Liver (tissue), 8 donors: ENCODE measurements at regions not wholly inside any gene's neighbourhood (a gene's known extent, or its start where the extent isn't known, plus 50 kb on each side); places are given as distances from the start of the nearest gene placed in this dataset.

ENCODE experiments used
- DNase-seq: peaks from one replicate; pipeline ENCODE4 v3.0.0-alpha.2; 2017; ENCODE audit warnings: low spot score
- H3K27ac ChIP-seq, 2 donors: one replicate each; pipeline ENCODE4 v1.7.0; 2013; ENCODE audit warnings: inconsistent platforms in 2 of 2, low read length in 2 of 2, control low read depth in 1 of 2, low read depth in 1 of 2, mild to moderate bottlenecking in 1 of 2
- H3K27me3 ChIP-seq, 4 donors: one replicate each; pipeline versions ENCODE4 v1.6.1 to v1.7.0; 2013; ENCODE audit warnings: low read length in 3 of 4, inconsistent platforms in 1 of 4, mild to moderate bottlenecking in 1 of 4, moderate library complexity in 1 of 4; ENCODE audit not compliant: control insufficient read depth in 4 of 4, insufficient read depth in 4 of 4
- H3K36me3 ChIP-seq, 4 donors: one replicate each; pipeline versions ENCODE4 v1.6.1 to v1.7.0; 2013; ENCODE audit warnings: low read length in 3 of 4, mild to moderate bottlenecking in 3 of 4, low read depth in 1 of 4, moderate library complexity in 1 of 4; ENCODE audit not compliant: control insufficient read depth in 4 of 4, insufficient read depth in 3 of 4
- H3K4me1 ChIP-seq, 4 donors: one replicate each; pipeline versions ENCODE4 v1.6.1 to v1.7.0; 2013; ENCODE audit warnings: low read length in 3 of 4, mild to moderate bottlenecking in 3 of 4, moderate library complexity in 1 of 4; ENCODE audit not compliant: control insufficient read depth in 4 of 4, insufficient read depth in 4 of 4
- H3K4me3 ChIP-seq, 3 donors: one replicate each; pipeline versions ENCODE4 v1.6.1 to v1.7.0; 2013; ENCODE audit warnings: low read length in 3 of 3, control low read depth in 1 of 3, low read depth in 1 of 3, mild to moderate bottlenecking in 1 of 3
- H3K9ac ChIP-seq, 2 donors: one replicate each; pipeline ENCODE4 v1.7.0; 2013; ENCODE audit warnings: low read length in 2 of 2, mild to moderate bottlenecking in 2 of 2, moderate library complexity in 2 of 2, control low read depth in 1 of 2, low read depth in 1 of 2
- H3K9me3 ChIP-seq, 4 donors: one replicate each; pipeline versions ENCODE4 v1.6.1 to v1.7.0; 2013; ENCODE audit warnings: low read length in 3 of 4; ENCODE audit not compliant: control insufficient read depth in 4 of 4
- ATF3 ChIP-seq: IDR thresholded peaks from 2 replicates; pipeline ENCODE4 v1.6.1; 2016; ENCODE audit warnings: antibody characterized with exemption
- CTCF ChIP-seq: fragments of 150-350 bp; IDR thresholded peaks from 2 replicates; pipeline ENCODE4 v1.5.1; 2017; ENCODE audit warnings: improper control_type of control experiment, low read depth, low read length; ENCODE audit not compliant: missing input control
- EGR1 ChIP-seq, 2 donors: IDR thresholded peaks; 2 replicates each; pipeline ENCODE4 v1.6.1; 2016 to 2018; ENCODE audit warnings: antibody characterized with exemption in 2 of 2, low read depth in 2 of 2
- FOXA1 ChIP-seq: IDR thresholded peaks from 2 replicates; pipeline ENCODE4 v1.6.1; 2016; ENCODE audit warnings: antibody characterized with exemption
- FOXA2 ChIP-seq: IDR thresholded peaks from 2 replicates; pipeline ENCODE4 v1.6.1; 2016; ENCODE audit warnings: antibody characterized with exemption
- GABPA ChIP-seq, 2 donors: IDR thresholded peaks in 1 of 2; conservative IDR thresholded peaks in 1 of 2; 2 replicates each; pipeline ENCODE4 v1.6.1; 2016; ENCODE audit warnings: antibody characterized with exemption in 2 of 2, mild to moderate bottlenecking in 1 of 2, moderate library complexity in 1 of 2
- HNF4A ChIP-seq, 2 donors: conservative IDR thresholded peaks; 2 replicates each; pipeline ENCODE4 v1.6.1; 2016; ENCODE audit warnings: antibody characterized with exemption in 2 of 2, mild to moderate bottlenecking in 2 of 2
- HNF4G ChIP-seq: IDR thresholded peaks from 2 replicates; pipeline ENCODE4 v1.6.1; 2016; ENCODE audit warnings: antibody characterized with exemption
- JUND ChIP-seq, 2 donors: IDR thresholded peaks; 2 replicates each; pipeline ENCODE4 v1.6.1; 2016; ENCODE audit warnings: antibody characterized with exemption in 2 of 2
- NR2F2 ChIP-seq: IDR thresholded peaks from 2 replicates; pipeline ENCODE4 v1.6.1; 2016; ENCODE audit warnings: antibody characterized with exemption
- RAD21 ChIP-seq, 2 donors: IDR thresholded peaks; 2 replicates each; pipeline ENCODE4 v1.6.1; 2016; ENCODE audit warnings: antibody characterized with exemption in 2 of 2, mild to moderate bottlenecking in 2 of 2
- REST ChIP-seq: IDR thresholded peaks from 2 replicates; pipeline ENCODE4 v1.6.1; 2016; ENCODE audit warnings: antibody characterized with exemption, mild to moderate bottlenecking
- RXRA ChIP-seq, 2 donors: IDR thresholded peaks; 2 replicates each; pipeline ENCODE4 v1.6.1; 2017 to 2018; ENCODE audit warnings: antibody characterized with exemption in 2 of 2, mild to moderate bottlenecking in 1 of 2
- SP1 ChIP-seq: IDR thresholded peaks from 2 replicates; pipeline ENCODE4 v1.6.1; 2018; ENCODE audit warnings: antibody characterized with exemption, mild to moderate bottlenecking
- TAF1 ChIP-seq: conservative IDR thresholded peaks from 2 replicates; pipeline ENCODE4 v1.6.1; 2016; ENCODE audit warnings: antibody characterized with exemption, mild to moderate bottlenecking
- YY1 ChIP-seq: IDR thresholded peaks from 2 replicates; pipeline ENCODE4 v1.6.1; 2016; ENCODE audit warnings: antibody characterized with exemption, mild to moderate bottlenecking
- ZBTB33 ChIP-seq: IDR thresholded peaks from 2 replicates; pipeline ENCODE4 v1.6.1; 2016; ENCODE audit warnings: antibody characterized with exemption
- WGBS: extraction: QIAGEN DNeasy Blood & Tissue Kit; methylation state at CpG from one replicate; pipeline ENCODE4 v1.1.7; 2013; 5-methylcytosine and 5-hydroxymethylcytosine counted together
- donor health status: healthy.
- donor health status: healthy.
- donor health status: healthy.
- donor health status: healthy.
- donor health status: healthy.

GRCh38 chr5:148949841-148950470 lies 112.9 kb downstream of the SH3TC2 start:
- no peaks in the 10 kb centered on the region for H3K4me1 ChIP-seq
- 95% methylated on average over 4 of the region's 4 CpGs for WGBS
- no peak overlapping the region for H3K9ac ChIP-seq
- no peaks in the 10 kb centered on the region for H3K27me3 ChIP-seq
- no peak for TF ChIP-seq GABPA (IDR thresholded peaks at IDR 0.05 in 1 of 2, conservative IDR thresholded peaks at IDR 0.05 in 1 of 2)
- TF ChIP-seq REST: no peak
- TF ChIP-seq HNF4G: no peak
- TF ChIP-seq ZBTB33: no peak
- TF ChIP-seq TAF1: no peak
- no peak for TF ChIP-seq JUND (IDR thresholded peaks at IDR 0.05)
- no peak for TF ChIP-seq RXRA (IDR thresholded peaks at IDR 0.05)
- TF ChIP-seq EGR1 (IDR thresholded peaks at IDR 0.05; ENCODE audit: low read depth in 2 of 2): no peak
- TF ChIP-seq NR2F2: no peak
- TF ChIP-seq HNF4A (conservative IDR thresholded peaks at IDR 0.05): no peak
- no peak for TF ChIP-seq CTCF
- TF ChIP-seq YY1: no peak
- TF ChIP-seq SP1: no peak
- no peak for TF ChIP-seq FOXA1
- H3K36me3 ChIP-seq: no peaks in the 10 kb centered on the region
- H3K4me3 ChIP-seq: no peak overlapping the region
- no peaks in the 10 kb centered on the region for H3K9me3 ChIP-seq
- H3K27ac ChIP-seq: no peak overlapping the region
- no peak for DNase-seq

GRCh38 chr5:148950471-148950863 lies 112.4 kb downstream of the SH3TC2 start:
- Histone ChIP-seq H3K27me3 (no peaks in the 10 kb centered on the region), H3K4me1 (no peaks in the 10 kb centered on the region), H3K9ac (no peak overlapping the region), H3K9me3 (no peaks in the 10 kb centered on the region), H3K4me3 (no peak overlapping the region), H3K27ac (no peak overlapping the region), H3K36me3 (no peaks in the 10 kb centered on the region)
- no peak for TF ChIP-seq GABPA (IDR thresholded peaks at IDR 0.05 in 1 of 2, conservative IDR thresholded peaks at IDR 0.05 in 1 of 2)
- no peak for TF ChIP-seq YY1
- TF ChIP-seq FOXA2: no peak
- TF ChIP-seq ATF3: no peak
- TF ChIP-seq RAD21 (IDR thresholded peaks at IDR 0.05): no peak
- no peak for TF ChIP-seq FOXA1
- no peak for DNase-seq
- 93% methylated on average over 2 of the region's 2 CpGs for WGBS
